Cerebellar nuclear complex (tissue), 1 donor: ENCODE measurements at regions not wholly inside any gene's neighbourhood (a gene's known extent, or its start where the extent isn't known, plus 50 kb on each side); places are given as distances from the start of the nearest gene placed in this dataset.
"Not testable (repeated sequence)": the region's sequence is repeated elsewhere in the genome, so short reads cannot be mapped to it uniquely, and the experiment has no call there.

Source experiments
- DNase-seq, 2 experiments: peaks; one replicate each; lab custom pipeline; 2025; lab: John Stamatoyannopoulos, UW

GRCh38 chr6:169378620-169379381 lies 125.2 kb upstream of the THBS2 start:
- no peak for DNase-seq

DNA sequence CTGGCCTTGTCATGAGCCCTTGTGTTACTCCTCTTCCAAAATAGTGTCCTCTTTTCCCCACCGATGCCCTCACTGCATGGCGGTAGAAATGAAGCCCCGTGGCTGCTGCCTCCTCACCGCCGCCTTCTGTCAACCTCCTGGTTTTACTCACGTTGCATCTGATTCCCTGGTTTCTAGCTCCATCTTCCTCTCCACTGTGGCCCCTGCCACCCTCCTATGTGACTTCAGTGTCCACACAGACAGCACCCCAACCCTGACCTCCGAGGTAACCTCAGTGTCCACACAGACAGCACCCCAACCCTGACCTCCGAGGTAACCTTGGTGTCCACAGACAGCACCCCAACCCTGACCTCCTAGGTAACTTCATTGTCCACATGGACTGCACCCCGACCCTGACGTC lies 122.8 kb upstream of the THBS2 start:
- no peak for DNase-seq

- DNase-seq, result no peak
These were observed 118.9 kb upstream of the THBS2 start for GRCh38 chr6:169372589-169372988.

GRCh38 chr6:169371344-169372127 lies 117.9 kb upstream of the THBS2 start:
- no peak for DNase-seq

- no peak for DNase-seq
These were observed 117.2 kb upstream of the THBS2 start for GRCh38 chr6:169370666-169371343.

GRCh38 chr6:169370054-169370453 lies 116.4 kb upstream of the THBS2 start:
- DNase-seq, result no peak

GRCh38 chr6:169368200-169368599 lies 114.6 kb upstream of the THBS2 start:
- no peak for DNase-seq

GRCh38 chr6:169367507-169367906 lies 113.9 kb upstream of the THBS2 start:
- DNase-seq, result no peak

- no peak for DNase-seq
These were observed 112.7 kb upstream of the THBS2 start for GRCh38 chr6:169366258-169366901.

- no peak for DNase-seq
These were observed 112.1 kb upstream of the THBS2 start for GRCh38 chr6:169365567-169366257.

DNA sequence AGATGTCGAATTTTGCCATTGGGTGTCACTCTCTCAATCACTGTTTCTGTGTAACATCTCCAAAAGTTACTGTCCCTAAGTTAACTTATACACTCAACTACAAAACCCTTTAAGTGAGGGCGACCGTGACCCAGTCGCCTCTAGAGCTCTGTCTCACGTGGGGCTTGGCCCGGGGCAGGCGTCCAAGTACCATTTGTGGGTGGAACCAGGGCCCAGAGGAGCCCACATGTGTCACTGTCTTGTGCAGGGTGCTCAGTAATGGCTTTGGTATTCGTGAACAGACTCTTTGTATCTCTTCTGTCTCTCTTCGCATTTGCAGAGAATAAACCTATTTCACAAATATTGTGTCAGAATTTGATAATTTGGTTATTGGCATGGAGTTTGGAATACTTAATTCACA lies 109.9 kb upstream of the THBS2 start:
- DNase-seq, result no peak

DNA sequence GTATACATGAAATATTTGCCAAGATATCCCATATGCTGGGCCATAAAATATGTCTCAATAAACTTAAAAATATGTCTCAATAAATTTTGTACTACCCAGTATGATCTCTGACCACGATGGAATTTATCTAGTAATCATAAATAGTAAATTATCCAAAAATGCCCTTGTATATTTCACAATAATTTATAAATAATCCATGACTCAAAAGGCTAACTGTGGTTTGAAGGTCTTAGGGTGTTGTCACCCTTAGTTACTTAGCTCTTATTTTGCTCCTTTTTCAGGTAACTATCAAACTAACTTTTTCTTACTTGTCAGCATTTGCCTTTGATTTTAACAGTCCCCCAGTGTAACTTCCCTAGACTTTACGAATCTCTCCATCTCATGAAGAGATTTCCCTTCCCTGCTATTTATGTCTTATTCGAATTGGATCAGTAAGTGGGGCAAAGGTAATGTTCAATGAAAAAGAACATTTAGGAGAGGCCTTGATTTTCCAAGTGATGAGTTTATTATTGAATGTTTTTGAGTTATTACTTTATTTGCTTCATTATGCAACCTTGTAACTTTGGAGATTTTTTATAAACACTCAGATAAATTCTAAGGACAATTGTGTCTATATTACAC lies 109.0 kb upstream of the THBS2 start:
- DNase-seq, result no peak

GRCh38 chr6:169355001-169355400 lies 101.4 kb upstream of the THBS2 start:
- DNase-seq, result not testable (repeated sequence)

- DNase-seq, result no peak
These were observed 91.5 kb upstream of the THBS2 start for GRCh38 chr6:169345146-169345545.

DNA sequence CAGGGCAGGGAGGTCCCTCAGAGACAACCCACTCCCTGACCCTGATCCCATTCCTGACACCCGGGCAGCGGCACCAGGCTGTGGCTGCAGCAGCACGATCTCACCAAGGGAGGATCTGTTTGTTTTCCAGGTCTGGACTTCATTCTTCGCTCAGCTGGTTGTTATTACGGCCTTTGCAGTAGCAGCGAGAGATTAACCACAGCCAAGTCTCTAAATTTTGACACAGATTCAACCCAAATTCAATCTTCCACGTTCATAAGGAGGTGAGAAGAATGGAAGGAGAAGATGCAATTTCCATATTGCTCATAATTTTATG lies 91.1 kb upstream of the THBS2 start:
- no peak for DNase-seq

GRCh38 chr6:169343886-169344749 lies 90.5 kb upstream of the THBS2 start:
- DNase-seq, result no peak

GRCh38 chr6:169342710-169343109 lies 89.1 kb upstream of the THBS2 start:
- DNase-seq, result no peak

- DNase-seq, result peak; percentile 54 to 59
These were observed 88.1 kb upstream of the THBS2 start for GRCh38 chr6:169341706-169342105.

DNA sequence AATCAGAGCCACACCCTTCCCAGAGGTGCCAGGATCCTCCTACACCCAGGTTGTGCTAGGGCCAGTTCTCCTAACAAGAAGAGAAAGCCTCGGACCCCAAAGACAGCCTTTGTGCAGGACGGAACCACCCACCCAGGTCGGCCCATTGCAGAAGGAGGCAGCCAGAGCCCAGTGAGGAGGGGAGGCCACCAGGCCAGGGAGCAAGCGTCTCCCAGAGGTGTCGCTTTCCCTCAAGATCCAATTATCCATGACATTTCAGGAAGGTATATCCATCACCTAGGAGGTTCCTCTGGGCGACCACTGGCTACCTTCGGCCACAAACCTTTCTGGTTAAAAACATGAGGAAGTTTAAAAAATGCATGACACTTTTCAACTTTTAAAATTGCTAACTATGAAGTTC lies 87.4 kb upstream of the THBS2 start:
- DNase-seq, result no peak

DNA sequence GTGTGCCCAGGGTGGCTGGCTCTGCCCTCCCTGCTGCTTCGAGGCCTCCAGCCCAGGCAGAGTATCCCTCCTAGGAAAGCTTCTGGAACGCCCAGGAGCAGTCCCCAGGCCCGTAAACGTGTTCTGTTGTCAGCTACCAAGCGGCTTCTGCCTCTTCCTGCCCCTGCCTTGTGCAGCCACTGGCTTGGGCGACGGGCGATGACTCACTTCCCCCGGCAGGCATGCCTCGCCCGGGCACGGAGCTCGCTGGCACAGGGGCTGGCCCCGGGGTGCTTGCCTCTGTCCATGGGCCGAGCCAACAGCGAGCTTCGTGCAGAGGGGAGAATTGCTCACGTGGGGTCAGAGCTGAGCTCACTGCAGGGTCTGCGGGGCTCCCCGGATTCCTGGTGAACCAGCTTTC lies 86.7 kb upstream of the THBS2 start:
- DNase-seq, result no peak
